ENCODE measurements at regions not wholly inside any gene's neighbourhood (a gene's known extent, or its start where the extent isn't known, plus 50 kb on each side); places are given as distances from the start of the nearest gene placed in this dataset.
A peak's percentile ranks its signal among the peaks of the same experiment; 100 is the strongest.

DNA sequence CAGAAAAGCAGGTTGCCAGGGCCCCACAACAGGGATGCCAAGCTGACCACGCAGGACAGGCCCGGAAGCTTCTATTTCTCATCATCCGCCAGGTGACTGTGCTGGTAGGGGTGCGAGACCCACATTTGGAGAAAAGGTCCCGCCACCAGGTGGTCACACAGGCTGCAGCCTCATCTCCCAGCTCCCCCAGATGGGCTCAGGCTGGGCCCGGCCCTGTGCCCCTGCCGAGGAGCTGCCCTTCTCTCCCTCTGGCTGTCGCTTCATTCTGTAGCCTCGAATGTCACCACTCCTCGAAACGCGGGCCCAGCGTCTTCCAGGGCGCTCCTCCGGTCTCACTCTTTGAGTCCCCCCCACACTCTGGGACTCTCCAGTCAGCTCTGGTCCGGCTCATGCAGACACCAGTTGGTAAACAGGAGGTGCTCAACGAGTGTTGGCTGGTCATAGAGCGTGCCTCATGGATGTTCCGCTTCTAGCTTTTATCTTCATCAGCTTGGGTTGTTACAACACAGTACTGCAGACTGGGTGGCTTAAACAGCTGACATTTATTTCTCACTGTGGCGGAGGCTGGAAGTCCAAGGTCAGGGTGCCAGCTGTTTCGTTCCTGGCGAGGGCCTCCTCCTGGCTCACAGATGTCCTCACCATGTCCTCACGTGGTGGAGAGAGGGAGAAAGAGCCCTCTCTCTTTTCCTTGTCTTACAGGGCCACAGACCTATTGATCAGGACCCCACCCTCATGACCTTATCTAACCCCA lies 87.1 kb downstream of the TEX29 start:
- peaks cover 1% of the 10 kb centered on the region for H3K36me3 Mint-ChIP-seq
- H3K4me1 Mint-ChIP-seq: no peaks in the 10 kb centered on the region
- no peak overlapping the region for H3K4me3 Mint-ChIP-seq
- H3K9me3 Mint-ChIP-seq: no peaks in the 10 kb centered on the region
- H3K27me3 Mint-ChIP-seq: peaks cover 12% of the 10 kb centered on the region
- no peak overlapping the region for H3K27ac Mint-ChIP-seq

- Mint-ChIP-seq H3K9me3 (no peaks in the 10 kb centered on the region), H3K27ac (no peak overlapping the region), H3K4me1 (no peaks in the 10 kb centered on the region), H3K4me3 (no peak overlapping the region), H3K36me3 (no peaks in the 10 kb centered on the region), H3K27me3 (peaks cover 10% of the 10 kb centered on the region)
These were observed 89.0 kb downstream of the TEX29 start for GRCh38 chr13:111409413-111409812.

DNA sequence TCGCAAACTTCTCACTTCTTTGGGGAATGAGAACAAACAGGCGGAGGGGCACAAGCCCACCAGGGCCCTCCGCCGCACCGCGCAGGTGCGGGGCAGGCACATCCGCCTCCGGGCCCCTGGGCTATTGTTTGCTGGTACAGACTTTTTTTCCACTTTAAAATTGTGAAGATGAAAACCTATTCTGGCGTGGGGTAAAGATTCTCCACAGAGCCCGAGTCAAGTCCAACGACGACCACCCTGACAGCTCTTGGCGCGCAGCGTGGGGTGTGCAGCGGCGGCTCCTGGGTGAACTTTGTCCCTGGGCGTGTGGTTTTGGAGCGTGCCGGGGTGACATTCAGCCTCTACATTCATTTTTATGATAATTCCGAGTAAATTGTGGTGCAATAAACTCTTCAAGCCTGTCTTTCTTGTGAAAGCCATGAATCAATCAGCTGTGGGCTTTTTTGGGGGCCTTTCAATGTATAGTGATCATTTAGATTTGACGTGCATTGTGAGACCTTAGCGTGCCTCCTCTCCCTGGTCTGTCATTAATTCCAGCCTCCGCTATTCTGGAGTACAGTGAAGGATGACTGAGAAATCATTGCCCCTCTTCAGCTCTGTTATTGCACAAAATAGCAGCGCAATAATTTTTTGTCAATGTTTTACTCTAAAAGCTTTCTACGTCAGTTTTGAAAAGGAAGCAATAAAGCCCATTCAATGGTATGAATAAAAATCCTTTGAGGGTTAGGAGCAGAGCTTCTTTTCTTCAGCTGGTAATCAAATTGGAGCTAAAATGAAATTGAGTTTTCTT lies 90.0 kb downstream of the TEX29 start:
- peaks cover 10% of the 10 kb centered on the region for H3K27me3 Mint-ChIP-seq
- H3K36me3 Mint-ChIP-seq: no peaks in the 10 kb centered on the region
- no peaks in the 10 kb centered on the region for H3K4me1 Mint-ChIP-seq
- no peak overlapping the region for H3K4me3 Mint-ChIP-seq
- no peak overlapping the region for H3K27ac Mint-ChIP-seq
- H3K9me3 Mint-ChIP-seq: no peaks in the 10 kb centered on the region

DNA sequence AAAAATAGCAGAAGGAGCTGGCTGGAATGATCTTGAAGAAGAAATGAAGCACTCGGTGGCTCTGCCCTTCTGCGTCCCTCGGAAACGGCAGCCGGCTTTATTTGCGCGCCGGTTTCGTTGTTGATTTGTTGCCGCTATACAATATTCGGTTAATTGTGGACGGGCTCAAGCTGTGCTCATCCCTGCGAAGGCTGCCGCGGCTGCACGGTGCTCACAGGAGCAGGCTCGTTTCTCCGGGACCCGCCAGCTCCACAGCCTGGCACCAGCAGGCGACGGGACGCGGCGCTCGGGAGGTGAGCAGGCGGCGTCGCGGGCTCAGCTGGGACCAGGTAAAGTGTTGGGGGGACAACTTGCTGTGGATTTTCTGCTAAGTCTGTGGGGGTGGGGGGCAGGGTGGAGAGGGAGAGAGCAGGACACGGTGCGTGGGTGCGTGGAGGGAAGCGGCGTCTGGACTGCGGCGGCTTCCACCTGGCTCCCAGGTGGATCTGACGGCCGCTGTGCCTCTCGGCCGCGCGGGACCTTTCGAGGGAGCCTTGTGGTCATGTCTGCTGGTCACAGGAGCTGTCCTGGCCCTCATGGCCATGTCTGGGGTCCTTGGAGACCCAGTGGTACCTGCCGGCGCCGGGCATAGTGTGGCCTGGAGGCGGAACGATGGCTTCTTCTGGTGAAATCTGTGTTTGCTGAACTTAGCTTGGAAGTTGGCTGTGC lies 90.9 kb downstream of the TEX29 start:
- Mint-ChIP-seq H3K27ac (no peak overlapping the region), H3K4me1 (no peaks in the 10 kb centered on the region), H3K27me3 (peaks cover 6% of the 10 kb centered on the region), H3K36me3 (no peaks in the 10 kb centered on the region), H3K4me3 (no peak overlapping the region), H3K9me3 (no peaks in the 10 kb centered on the region)

- Mint-ChIP-seq H3K36me3 (no peaks in the 10 kb centered on the region), H3K4me1 (no peaks in the 10 kb centered on the region), H3K9me3 (no peaks in the 10 kb centered on the region), H3K27ac (no peak overlapping the region), H3K4me3 (no peak overlapping the region), H3K27me3 (peaks cover 6% of the 10 kb centered on the region)
These were observed 91.6 kb downstream of the TEX29 start for GRCh38 chr13:111411919-111412650.

DNA sequence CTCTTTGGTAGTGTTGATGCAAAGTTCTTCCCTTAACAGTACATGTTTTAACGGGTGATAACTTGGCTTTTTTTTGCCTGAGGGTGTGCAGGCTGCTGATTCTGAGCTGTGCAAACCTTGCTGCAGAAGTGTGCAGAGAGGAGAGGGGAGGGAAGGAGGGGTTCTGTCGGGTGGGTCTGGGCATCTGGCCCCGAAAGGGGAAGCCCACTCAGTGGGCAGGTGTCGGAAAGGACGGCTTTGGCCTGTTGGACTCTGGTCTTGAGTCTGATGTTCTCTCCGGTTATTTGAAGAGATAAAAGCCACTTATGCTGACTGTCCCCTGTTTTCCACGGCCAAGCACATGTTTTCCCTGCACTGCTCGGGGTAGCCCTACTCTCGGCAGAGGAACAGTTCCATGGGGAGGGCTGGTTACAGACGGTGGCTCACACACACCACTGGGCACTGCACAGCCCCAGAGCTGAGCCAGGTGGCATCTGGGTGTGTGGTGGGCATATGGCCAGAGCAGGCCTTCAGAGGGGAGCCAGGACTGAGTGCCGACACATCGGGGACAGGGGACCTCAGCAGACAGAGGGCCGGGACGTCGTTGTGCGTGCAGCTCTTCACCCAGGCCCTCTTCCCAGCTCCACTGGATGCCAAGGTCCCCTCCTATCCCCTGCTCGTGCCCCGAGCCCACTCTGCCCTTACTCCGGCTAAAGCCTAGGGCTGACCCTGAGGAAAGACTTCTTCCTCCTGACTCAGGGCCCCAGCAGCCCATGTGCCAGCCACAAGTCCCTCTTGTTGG lies 93.2 kb downstream of the TEX29 start:
- Mint-ChIP-seq H3K36me3 (no peaks in the 10 kb centered on the region), H3K27me3 (peaks cover 7% of the 10 kb centered on the region), H3K9me3 (no peaks in the 10 kb centered on the region), H3K27ac (peak overlapping the region in 1 of 3 donors; percentile 57), H3K4me1 (no peaks in the 10 kb centered on the region), H3K4me3 (no peak overlapping the region)

DNA sequence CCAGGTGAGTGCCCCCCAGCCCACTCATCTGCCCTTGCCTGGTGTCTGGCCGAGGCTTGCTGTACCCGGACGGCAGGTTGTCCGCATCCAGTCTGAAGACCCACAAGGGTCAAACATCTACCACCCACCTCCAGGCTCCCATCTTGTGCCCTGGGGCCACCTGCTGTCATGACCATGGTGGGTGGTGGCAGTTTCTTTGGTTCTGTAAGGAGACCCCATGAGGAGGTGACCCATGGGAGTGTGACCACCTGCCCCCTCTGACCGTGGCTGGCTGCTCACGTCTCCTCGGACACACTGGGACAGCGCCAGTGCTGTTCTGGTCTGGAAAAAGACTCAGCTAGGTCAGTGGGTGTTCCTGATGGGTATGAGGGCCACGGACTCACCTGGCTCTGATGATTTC lies 93.9 kb downstream of the TEX29 start:
- Mint-ChIP-seq H3K4me1 (no peaks in the 10 kb centered on the region), H3K27ac (no peak overlapping the region), H3K36me3 (no peaks in the 10 kb centered on the region), H3K27me3 (peaks cover 7% of the 10 kb centered on the region), H3K4me3 (no peak overlapping the region), H3K9me3 (no peaks in the 10 kb centered on the region)

GRCh38 chr13:111415246-111415645 lies 94.8 kb downstream of the TEX29 start:
- H3K9me3 Mint-ChIP-seq: no peaks in the 10 kb centered on the region
- no peaks in the 10 kb centered on the region for H3K36me3 Mint-ChIP-seq
- peaks cover 7% of the 10 kb centered on the region for H3K27me3 Mint-ChIP-seq
- no peak overlapping the region for H3K27ac Mint-ChIP-seq
- H3K4me3 Mint-ChIP-seq: no peak overlapping the region
- no peaks in the 10 kb centered on the region for H3K4me1 Mint-ChIP-seq

GRCh38 chr13:111415765-111416164 lies 95.3 kb downstream of the TEX29 start:
- Mint-ChIP-seq H3K9me3 (no peaks in the 10 kb centered on the region), H3K4me1 (no peaks in the 10 kb centered on the region), H3K27ac (no peak overlapping the region), H3K27me3 (peaks cover 7% of the 10 kb centered on the region), H3K4me3 (no peak overlapping the region), H3K36me3 (no peaks in the 10 kb centered on the region)

DNA sequence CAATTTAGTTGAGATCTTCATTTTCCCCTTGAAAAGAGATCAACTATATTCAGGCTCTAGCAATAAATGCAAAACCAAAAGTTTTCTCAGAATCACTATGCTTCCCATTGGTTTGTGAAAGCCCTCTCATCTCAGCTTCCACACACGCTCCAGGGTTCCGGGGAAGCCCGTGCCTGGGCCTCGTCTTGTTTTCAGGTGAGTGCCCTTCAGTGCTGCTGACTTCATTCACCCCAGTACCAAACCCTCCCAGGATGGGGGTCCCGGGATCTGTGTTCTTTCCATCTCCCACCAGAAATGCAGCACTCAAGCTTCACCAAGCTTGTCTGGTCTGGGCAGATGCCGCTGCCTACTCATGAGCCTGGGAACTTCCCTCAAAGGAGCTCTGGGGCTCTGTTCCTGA lies 97.7 kb downstream of the TEX29 start:
- no peak overlapping the region for H3K4me3 Mint-ChIP-seq
- H3K27me3 Mint-ChIP-seq: peaks cover 1% of the 10 kb centered on the region

GRCh38 chr13:111420113-111420876 lies 99.9 kb downstream of the TEX29 start:
- Mint-ChIP-seq H3K36me3 (no peaks in the 10 kb centered on the region), H3K4me3 (no peak overlapping the region), H3K27me3 (peaks cover 1% of the 10 kb centered on the region), H3K27ac (no peak overlapping the region), H3K4me1 (no peaks in the 10 kb centered on the region), H3K9me3 (no peaks in the 10 kb centered on the region)

More for the DNA sequence above, 97.7 kb downstream of the TEX29 start:
- H3K27ac Mint-ChIP-seq: no peak overlapping the region
- H3K4me1 Mint-ChIP-seq: no peaks in the 10 kb centered on the region
- no peaks in the 10 kb centered on the region for H3K9me3 Mint-ChIP-seq
- no peaks in the 10 kb centered on the region for H3K36me3 Mint-ChIP-seq

DNA sequence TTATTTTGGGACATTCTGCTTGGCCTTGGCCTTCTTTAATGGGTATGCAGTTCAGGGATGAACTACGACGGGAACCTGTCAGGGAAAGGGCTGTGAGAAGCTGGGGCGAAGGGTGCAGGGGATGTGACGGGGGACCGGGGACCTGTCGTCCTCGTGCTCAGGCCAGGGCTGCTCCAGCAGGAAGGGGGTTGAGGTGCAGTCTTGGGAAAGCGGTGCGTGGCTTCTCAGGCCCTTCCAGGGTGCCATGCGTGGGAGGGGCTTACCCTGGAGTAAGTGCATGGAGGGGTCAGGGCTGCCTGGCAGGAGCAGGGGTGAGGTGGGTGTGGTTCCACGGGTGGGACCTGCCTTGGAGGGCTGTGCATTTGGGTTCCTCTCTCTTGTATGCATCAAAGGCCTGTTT lies 100.8 kb downstream of the TEX29 start:
- H3K27ac Mint-ChIP-seq: no peak overlapping the region
- peaks cover 1% of the 10 kb centered on the region for H3K27me3 Mint-ChIP-seq
- H3K4me3 Mint-ChIP-seq: no peak overlapping the region
- H3K36me3 Mint-ChIP-seq: no peaks in the 10 kb centered on the region
- no peaks in the 10 kb centered on the region for H3K9me3 Mint-ChIP-seq
- H3K4me1 Mint-ChIP-seq: no peaks in the 10 kb centered on the region

DNA sequence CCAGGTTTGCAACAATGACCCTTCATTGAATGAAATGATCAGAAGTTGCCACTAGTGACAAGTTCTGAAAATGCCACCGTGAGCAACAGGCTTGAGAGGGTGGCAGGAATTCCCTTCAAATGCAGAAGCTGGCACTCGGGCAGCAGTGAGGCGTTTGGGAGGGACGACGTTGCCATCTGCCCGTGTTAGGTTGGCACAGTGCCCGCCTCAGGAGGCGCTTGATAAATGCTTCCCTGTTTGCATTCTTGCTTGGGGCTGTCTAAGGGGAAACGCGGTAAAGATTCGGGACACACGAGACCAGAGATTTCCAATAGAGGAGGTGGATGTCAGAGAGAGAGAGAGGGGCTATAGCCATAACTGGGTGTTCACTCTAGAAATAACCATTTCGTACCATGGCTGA lies 101.9 kb downstream of the TEX29 start:
- Mint-ChIP-seq H3K9me3 (no peaks in the 10 kb centered on the region), H3K4me3 (no peak overlapping the region), H3K27me3 (peaks cover 1% of the 10 kb centered on the region), H3K27ac (no peak overlapping the region), H3K36me3 (no peaks in the 10 kb centered on the region), H3K4me1 (no peaks in the 10 kb centered on the region)
